Small intestine (tissue), 7 donors: ENCODE measurements at regions not wholly inside any gene's neighbourhood (a gene's known extent, or its start where the extent isn't known, plus 50 kb on each side); places are given as distances from the start of the nearest gene placed in this dataset.
A peak's percentile ranks its signal among the peaks of the same experiment; 100 is the strongest.

Experiments
- DNase-seq, 2 donors: peaks; one replicate each; pipeline versions ENCODE4 v3.0.0 to v3.0.0-alpha.2; 2013
- FAIRE-seq: peaks from 2 replicates; lab custom pipeline; 2012; peaks lifted over from hg19 to GRCh38; lab: Jason Lieb, UNC
- H3K27ac ChIP-seq, 3 donors: one replicate each; pipeline ENCODE4 v1.5.1; 2013; ENCODE audit warnings: low read length in 2 of 3, mild to moderate bottlenecking in 2 of 3, control low read depth in 1 of 3, inconsistent platforms in 1 of 3, low read depth in 1 of 3, moderate library complexity in 1 of 3
- H3K27me3 ChIP-seq, 3 donors: one replicate each; pipeline ENCODE4 v1.6.1; 2013; ENCODE audit warnings: low read length in 3 of 3, inconsistent platforms in 1 of 3; ENCODE audit not compliant: control insufficient read depth in 3 of 3, insufficient read depth in 3 of 3
- H3K36me3 ChIP-seq, 3 donors: one replicate each; pipeline ENCODE4 v1.6.1; 2013; ENCODE audit warnings: low read length in 3 of 3, inconsistent platforms in 1 of 3, low read depth in 1 of 3, mild to moderate bottlenecking in 1 of 3, moderate library complexity in 1 of 3; ENCODE audit not compliant: control insufficient read depth in 3 of 3, insufficient read depth in 2 of 3
- H3K4me1 ChIP-seq, 3 donors: one replicate each; pipeline ENCODE4 v1.6.1; 2013; ENCODE audit warnings: low read length in 2 of 3, inconsistent platforms in 1 of 3, low read depth in 1 of 3, mild to moderate bottlenecking in 1 of 3, moderate library complexity in 1 of 3; ENCODE audit not compliant: control insufficient read depth in 3 of 3, insufficient read depth in 2 of 3
- H3K4me3 ChIP-seq, 3 donors: one replicate each; pipeline ENCODE4 v1.5.1; 2013; ENCODE audit warnings: low read length in 3 of 3, control low read depth in 1 of 3, inconsistent platforms in 1 of 3, low read depth in 1 of 3, mild to moderate bottlenecking in 1 of 3, moderate library complexity in 1 of 3
- H3K9me3 ChIP-seq, 2 donors: one replicate each; pipeline ENCODE4 v1.6.1; 2013; ENCODE audit warnings: low read depth in 1 of 2, low read length in 1 of 2; ENCODE audit not compliant: control insufficient read depth in 2 of 2, insufficient read depth in 1 of 2
- WGBS, 3 donors: extraction: QIAGEN DNeasy Blood & Tissue Kit; methylation state at CpG; one replicate each; pipeline ENCODE4 v1.1.7; 2013; 5-methylcytosine and 5-hydroxymethylcytosine counted together
- donor health status: healthy with polysubstance abuse.
- donor health status: control.
- donor health status: control.
- donor health status: Bipolar disorder and iron deficiency.
- donor health status: healthy.

- no peaks in the 10 kb centered on the region for H3K36me3 ChIP-seq
- DNase-seq = no peak
- no peak overlapping the region for H3K27ac ChIP-seq
- no peak overlapping the region for H3K4me3 ChIP-seq
- H3K9me3 ChIP-seq = no peaks in the 10 kb centered on the region
- H3K4me1 ChIP-seq = no peaks in the 10 kb centered on the region
- 66 to 70% (median 67%) methylated on average over 4 of the region's 4 CpGs for WGBS, 3 donors
- FAIRE-seq = no peak
- no peaks in the 10 kb centered on the region for H3K27me3 ChIP-seq
Observed at GRCh38 chr3:6608843-6609242, 252.1 kb upstream of the GRM7 start.

DNA sequence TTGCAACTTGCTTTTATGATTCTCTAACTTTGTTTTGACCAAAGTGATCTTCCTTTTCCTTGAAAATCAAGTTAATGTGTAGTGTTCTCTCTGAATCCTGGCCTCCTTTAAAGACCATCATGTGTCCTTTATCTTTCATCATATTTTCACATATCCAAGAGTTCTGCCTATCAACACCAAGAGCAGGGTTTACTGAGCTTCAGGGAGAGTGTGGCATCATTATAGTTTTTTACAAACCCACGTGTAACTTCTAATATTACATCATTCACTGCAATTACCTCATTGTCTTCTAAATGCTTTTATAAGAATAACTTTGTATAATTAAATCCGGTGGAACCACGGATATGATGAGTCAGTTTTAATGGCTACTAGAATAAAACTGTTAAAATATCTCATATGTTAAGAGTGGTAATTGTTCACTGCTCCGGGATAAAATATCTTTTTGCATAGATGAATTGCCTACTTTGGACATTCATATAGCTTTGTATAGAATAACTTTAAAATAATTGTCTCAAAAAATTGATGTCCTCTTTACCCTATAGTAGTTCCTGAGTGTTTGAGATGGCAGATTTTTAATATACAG is 248.8 kb upstream of the GRM7 start:
- WGBS, 3 donors = 79 to 82% (median 80%) methylated on average over 4 of the region's 4 CpGs
- Histone ChIP-seq H3K4me3 (no peak overlapping the region), H3K27ac (no peak overlapping the region), H3K27me3 (no peaks in the 10 kb centered on the region), H3K4me1 (no peaks in the 10 kb centered on the region), H3K36me3 (no peaks in the 10 kb centered on the region), H3K9me3 (no peaks in the 10 kb centered on the region)
- no peak for DNase-seq
- FAIRE-seq = no peak

DNA sequence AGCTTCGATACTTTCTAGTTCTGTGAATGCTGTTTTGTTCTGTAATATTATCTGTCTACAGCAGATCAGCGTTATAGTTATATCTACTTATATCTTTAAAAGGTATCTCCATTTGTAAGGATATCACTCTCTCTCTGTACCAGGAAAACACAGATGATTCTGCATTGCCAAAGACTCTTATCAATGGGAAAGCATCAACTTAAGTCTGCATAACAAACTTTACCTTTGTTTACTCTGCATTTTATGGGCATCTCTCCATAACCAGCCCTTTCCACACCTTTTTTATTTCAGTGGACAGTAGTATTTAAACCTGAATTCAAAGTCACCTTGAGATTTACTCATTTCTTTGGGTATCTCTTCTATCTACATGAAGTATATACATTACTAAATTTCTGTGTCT is 238.7 kb upstream of the GRM7 start:
- Histone ChIP-seq H3K27ac (no peak overlapping the region), H3K4me1 (no peaks in the 10 kb centered on the region)
- no peak for FAIRE-seq

GRCh38 chr3:6622712-6623111 is 238.2 kb upstream of the GRM7 start:
- Histone ChIP-seq H3K27ac (no peak overlapping the region), H3K9me3 (no peaks in the 10 kb centered on the region), H3K36me3 (no peaks in the 10 kb centered on the region), H3K4me3 (no peak overlapping the region), H3K4me1 (no peaks in the 10 kb centered on the region), H3K27me3 (no peaks in the 10 kb centered on the region)
- no peak for DNase-seq
- no peak for FAIRE-seq
- 63 to 72% (median 68%) methylated on average over 1 of the region's 1 CpG for WGBS, 3 donors

More for the DNA sequence above, 238.7 kb upstream of the GRM7 start:
- Histone ChIP-seq H3K27me3 (no peaks in the 10 kb centered on the region), H3K9me3 (no peaks in the 10 kb centered on the region), H3K4me3 (no peak overlapping the region), H3K36me3 (no peaks in the 10 kb centered on the region)
- DNase-seq = no peak
- WGBS, 3 donors = 50 to 85% (median 75%) methylated on average over 2 of the region's 2 CpGs

DNA sequence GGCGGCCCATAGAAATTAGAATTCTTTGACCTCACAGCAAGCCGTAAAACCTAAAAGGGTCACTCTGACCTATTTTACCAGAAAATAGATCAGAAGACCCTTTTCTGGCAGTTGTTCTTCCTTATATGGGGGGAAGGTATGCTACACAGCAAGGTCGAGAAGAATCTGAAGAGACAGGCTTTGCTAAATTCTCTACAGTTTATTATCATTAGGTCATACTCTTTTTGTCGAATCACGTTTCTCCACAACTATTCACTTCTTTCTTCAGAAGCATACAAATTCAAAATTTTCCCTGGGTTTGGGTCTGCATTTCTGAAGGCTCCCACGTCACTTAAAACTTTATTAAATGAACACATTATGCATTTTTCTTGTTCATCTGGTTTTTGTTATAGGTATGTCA is 229.5 kb upstream of the GRM7 start:
- H3K36me3 ChIP-seq = no peaks in the 10 kb centered on the region
- WGBS, 3 donors = 69 to 83% (median 77%) methylated on average over 6 of the region's 6 CpGs
- no peak overlapping the region for H3K4me3 ChIP-seq
- FAIRE-seq = no peak
- no peaks in the 10 kb centered on the region for H3K27me3 ChIP-seq
- DNase-seq = no peak
- no peak overlapping the region for H3K27ac ChIP-seq
- H3K9me3 ChIP-seq = no peaks in the 10 kb centered on the region
- no peaks in the 10 kb centered on the region for H3K4me1 ChIP-seq

DNA sequence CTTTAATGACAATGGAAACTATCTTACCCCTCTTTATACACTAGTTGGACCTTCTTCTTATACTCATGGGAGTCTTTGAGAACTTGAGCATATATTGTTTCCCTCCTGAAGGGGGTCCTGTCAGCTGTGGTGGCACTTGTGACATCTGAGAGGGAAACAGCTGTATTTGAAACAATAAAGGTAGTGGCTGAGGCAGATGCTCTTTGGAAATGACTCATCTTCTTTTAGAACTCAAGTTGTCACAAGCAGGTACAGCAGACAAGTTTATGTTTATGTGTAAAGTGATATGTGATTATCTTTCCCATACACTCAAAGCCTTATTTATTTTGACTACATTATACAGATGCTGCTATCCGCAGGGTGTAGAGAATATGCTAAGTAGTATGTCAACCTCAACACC is 220.0 kb upstream of the GRM7 start:
- peaks cover 0 to 2% of the 10 kb centered on the region in 2 donors for H3K9me3 ChIP-seq
- H3K36me3 ChIP-seq = no peaks in the 10 kb centered on the region
- H3K27me3 ChIP-seq = no peaks in the 10 kb centered on the region
- FAIRE-seq = no peak
- no peaks in the 10 kb centered on the region for H3K4me1 ChIP-seq
- no peak overlapping the region for H3K4me3 ChIP-seq
- H3K27ac ChIP-seq = no peak overlapping the region
- DNase-seq = no peak
- 83 to 96% (median 87%) methylated on average over 1 of the region's 1 CpG for WGBS, 3 donors

DNA sequence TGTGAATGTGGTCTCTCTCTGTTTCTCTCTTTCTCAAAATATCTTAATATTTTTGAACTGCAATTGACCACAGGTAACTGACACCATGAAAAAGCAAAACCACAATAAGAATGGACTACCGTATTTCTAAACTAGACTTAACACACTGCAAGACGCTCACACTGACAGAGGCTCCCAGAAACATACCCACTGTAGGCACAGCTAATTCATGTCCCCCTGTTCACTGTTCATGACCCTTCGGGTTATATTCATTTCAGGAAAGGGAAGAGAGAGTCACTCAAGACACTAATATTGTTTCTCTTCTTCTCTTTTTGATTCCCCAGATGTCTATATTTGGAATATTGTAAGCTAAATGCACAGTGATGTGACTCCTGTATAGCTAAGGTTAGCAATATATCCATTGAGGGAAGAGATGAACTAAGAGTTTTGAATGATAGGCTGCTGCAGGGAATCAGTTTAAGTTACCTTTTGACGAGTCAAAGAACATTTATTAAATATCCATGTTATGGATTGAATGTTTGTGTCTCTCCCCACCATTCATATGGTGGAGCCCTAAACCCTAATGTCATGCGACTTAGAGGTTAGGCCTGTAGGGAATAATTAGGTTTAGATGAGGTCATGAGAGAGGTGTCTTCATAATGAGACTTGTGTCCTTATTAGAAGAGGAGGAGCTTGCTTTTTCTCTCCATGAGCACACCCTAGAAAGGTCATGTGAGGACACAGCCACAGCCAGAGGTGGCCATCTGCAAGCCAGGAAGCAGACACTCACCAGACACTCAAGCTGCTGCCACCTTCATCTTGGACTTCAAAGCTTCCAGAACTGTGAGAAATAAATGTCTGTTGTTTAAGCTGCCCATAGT is 216.6 kb upstream of the GRM7 start:
- 84 to 89% (median 88%) methylated on average over 5 of the region's 5 CpGs for WGBS, 3 donors
- FAIRE-seq = no peak

GRCh38 chr3:6654670-6655069 is 206.2 kb upstream of the GRM7 start:
- WGBS, 3 donors = 79 to 95% (median 90%) methylated on average over 1 of the region's 1 CpG
- H3K4me1 ChIP-seq = no peaks in the 10 kb centered on the region
- DNase-seq (no peak), FAIRE-seq (no peak)
- H3K27me3 ChIP-seq = no peaks in the 10 kb centered on the region
- H3K4me3 ChIP-seq = no peak overlapping the region
- peaks cover 0 to 17% of the 10 kb centered on the region in 2 donors for H3K9me3 ChIP-seq
- H3K36me3 ChIP-seq = no peaks in the 10 kb centered on the region
- H3K27ac ChIP-seq = no peak overlapping the region

More for the DNA sequence above, 216.6 kb upstream of the GRM7 start:
- Histone ChIP-seq H3K4me1 (no peaks in the 10 kb centered on the region), H3K27me3 (no peaks in the 10 kb centered on the region), H3K27ac (no peak overlapping the region), H3K36me3 (no peaks in the 10 kb centered on the region), H3K9me3 (peaks cover 0 to 2% of the 10 kb centered on the region in 2 donors), H3K4me3 (no peak overlapping the region)
- peak in 1 of 2 donors; percentile 2 for DNase-seq
